ENCODE measurements at regions not wholly inside any gene's neighbourhood (a gene's known extent, or its start where the extent isn't known, plus 50 kb on each side); places are given as distances from the start of the nearest gene placed in this dataset.

GRCh38 chr7:66528652-66529051 lies 100.0 kb upstream of the KCTD7 start:
- Histone ChIP-seq H3K4me2 (replicated peaks; ENCODE audit: low read depth, low read length, poor library complexity, severe bottlenecking) (no peak overlapping the region), H4K20me1 (ENCODE audit: control insufficient read depth, insufficient read depth, low read length, poor library complexity, severe bottlenecking) (no peaks in the 10 kb centered on the region), H2AFZ (ENCODE audit: insufficient read depth, low read depth, low read length, poor library complexity, severe bottlenecking) (no peak overlapping the region), H3K79me2 (ENCODE audit: control insufficient read depth, insufficient read depth, low read length) (no peaks in the 10 kb centered on the region), H3K27me3 (replicated peaks in 1 of 4; ENCODE audit: control extremely low read depth in 1 of 4, control insufficient read depth in 3 of 4, insufficient read depth in 4 of 4, low read length in 3 of 4) (no peaks in the 10 kb centered on the region), H3K4me1 (ENCODE audit: control insufficient read depth in 2 of 2, insufficient read depth in 2 of 2, low read length in 2 of 2) (no peaks in the 10 kb centered on the region), H3K9me3 (ENCODE audit: control extremely low read depth in 1 of 3, control insufficient read depth in 2 of 3, insufficient read depth in 1 of 3, low read length in 2 of 3) (no peaks in the 10 kb centered on the region), H3K4me3 (ENCODE audit: control extremely low read depth in 1 of 5, extremely low read depth in 1 of 5, insufficient read depth in 1 of 5, low read depth in 2 of 5, low read length in 4 of 5) (no peak overlapping the region), H3K36me3 (replicated peaks in 1 of 2; ENCODE audit: control extremely low read depth in 1 of 2, control insufficient read depth in 1 of 2, extremely low read depth in 1 of 2, insufficient read depth in 2 of 2, low read length in 1 of 2) (no peaks in the 10 kb centered on the region), H3K27ac (ENCODE audit: low read length in 2 of 2) (no peak overlapping the region), H3K9ac (ENCODE audit: low read length) (no peak overlapping the region)
- Mint-ChIP-seq H3K4me1 (no peaks in the 10 kb centered on the region), H3K4me3 (no peak overlapping the region), H3K27ac (no peak overlapping the region), H3K27me3 (no peaks in the 10 kb centered on the region), H3K9me3 (ENCODE audit: insufficient read depth) (no peaks in the 10 kb centered on the region)
- TF ChIP-seq CTCF (IDR thresholded peaks at IDR 0.05) (no peak), EZH2 (IDR thresholded peaks at IDR 0.05; ENCODE audit: borderline replicate concordance, insufficient read depth, low read depth, low read length, poor library complexity, severe bottlenecking) (no peak)
- ATAC-seq (ENCODE audit: low read depth) (no peak), DNase-seq (no peak)
- ChIA-PET CTCF (no interaction called here), POLR2A (no interaction called here)
- WGBS (ENCODE audit: insufficient coverage) = 100% methylated on average over 3 of the region's 3 CpGs
- intact Hi-C loops (cut with micrococcal nuclease) = no loop called here

GRCh38 chr7:66529883-66530610 lies 98.6 kb upstream of the KCTD7 start:
- no peaks in the 10 kb centered on the region for H3K27me3 ChIP-seq (replicated peaks in 1 of 4; ENCODE audit: control extremely low read depth in 1 of 4, control insufficient read depth in 3 of 4, insufficient read depth in 4 of 4, low read length in 3 of 4)
- H3K9ac ChIP-seq (ENCODE audit: low read length) = no peak overlapping the region
- no peak overlapping the region for H3K4me3 Mint-ChIP-seq
- ATAC-seq (ENCODE audit: low read depth) (no peak), DNase-seq (no peak)
- CTCF ChIA-PET = no interaction called here
- no peak overlapping the region for H3K4me3 ChIP-seq (ENCODE audit: control extremely low read depth in 1 of 5, extremely low read depth in 1 of 5, insufficient read depth in 1 of 5, low read depth in 2 of 5, low read length in 4 of 5)
- H3K4me1 Mint-ChIP-seq = no peaks in the 10 kb centered on the region
- no peaks in the 10 kb centered on the region for H3K4me1 ChIP-seq (ENCODE audit: control insufficient read depth in 2 of 2, insufficient read depth in 2 of 2, low read length in 2 of 2)
- H4K20me1 ChIP-seq (ENCODE audit: control insufficient read depth, insufficient read depth, low read length, poor library complexity, severe bottlenecking) = no peaks in the 10 kb centered on the region
- no peak overlapping the region for H2AFZ ChIP-seq (ENCODE audit: insufficient read depth, low read depth, low read length, poor library complexity, severe bottlenecking)
- no peaks in the 10 kb centered on the region for H3K9me3 ChIP-seq (ENCODE audit: control extremely low read depth in 1 of 3, control insufficient read depth in 2 of 3, insufficient read depth in 1 of 3, low read length in 2 of 3)
- no peak overlapping the region for H3K4me2 ChIP-seq (replicated peaks; ENCODE audit: low read depth, low read length, poor library complexity, severe bottlenecking)
- POLR2A ChIA-PET = no interaction called here
- no peaks in the 10 kb centered on the region for H3K79me2 ChIP-seq (ENCODE audit: control insufficient read depth, insufficient read depth, low read length)
- no peaks in the 10 kb centered on the region for H3K36me3 ChIP-seq (replicated peaks in 1 of 2; ENCODE audit: control extremely low read depth in 1 of 2, control insufficient read depth in 1 of 2, extremely low read depth in 1 of 2, insufficient read depth in 2 of 2, low read length in 1 of 2)
- no peak overlapping the region for H3K27ac ChIP-seq (ENCODE audit: low read length in 2 of 2)
- H3K27ac Mint-ChIP-seq = no peak overlapping the region
- H3K9me3 Mint-ChIP-seq (ENCODE audit: insufficient read depth) = no peaks in the 10 kb centered on the region
- intact Hi-C loops (cut with micrococcal nuclease) = no loop called here
- no peak for TF ChIP-seq EZH2 (IDR thresholded peaks at IDR 0.05; ENCODE audit: borderline replicate concordance, insufficient read depth, low read depth, low read length, poor library complexity, severe bottlenecking)
- WGBS (ENCODE audit: insufficient coverage) = 96% methylated on average over 14 of the region's 16 CpGs
- no peaks in the 10 kb centered on the region for H3K27me3 Mint-ChIP-seq

All from B cell (primary cell).